ENCODE measurements at regions not wholly inside any gene's neighbourhood (a gene's known extent, or its start where the extent isn't known, plus 50 kb on each side); places are given as distances from the start of the nearest gene placed in this dataset.
"Not testable (repeated sequence)": the region's sequence is repeated elsewhere in the genome, so short reads cannot be mapped to it uniquely, and the experiment has no call there.

GRCh38 chr3:14268897-14269296, 90.3 kb downstream of the LSM3 start:
- no peak overlapping the region for H3K4me3 Mint-ChIP-seq
- DNase-seq = no peak
- no peak overlapping the region for H3K27ac Mint-ChIP-seq
- Histone ChIP-seq H3K9ac (ENCODE audit: extremely low read depth, low read length, poor library complexity, severe bottlenecking) (no peak overlapping the region), H3K4me3 (ENCODE audit: low read length) (no peak overlapping the region), H3K4me1 (ENCODE audit: control insufficient read depth, insufficient read depth, low read length) (peaks cover 11% of the 10 kb centered on the region), H3K36me3 (ENCODE audit: control insufficient read depth, insufficient read depth, low read length) (no peaks in the 10 kb centered on the region), H3K9me3 (ENCODE audit: control insufficient read depth, low read length) (peaks cover 6% of the 10 kb centered on the region), H3K27ac (ENCODE audit: low read depth, low read length) (no peak overlapping the region), H3K27me3 (ENCODE audit: control insufficient read depth, insufficient read depth, low read length, poor library complexity, severe bottlenecking) (no peaks in the 10 kb centered on the region)
- no peak for TF ChIP-seq CTCF (conservative IDR thresholded peaks at IDR 0.05)
- 90 to 100% methylated on average over 1 of the region's 1 CpG for WGBS, 2 experiments (ENCODE audit: insufficient coverage in 1 of 2, insufficient read length in 1 of 2)
- peaks cover 13% of the 10 kb centered on the region for H3K27me3 Mint-ChIP-seq (ENCODE audit: insufficient read depth)
- peaks cover 31% of the 10 kb centered on the region for H3K4me1 Mint-ChIP-seq
- H3K36me3 Mint-ChIP-seq (ENCODE audit: low read depth) = no peaks in the 10 kb centered on the region
- H3K9me3 Mint-ChIP-seq = peaks cover 8% of the 10 kb centered on the region

- Mint-ChIP-seq H3K4me1 (peaks cover 31% of the 10 kb centered on the region), H3K27ac (peak overlapping the region; percentile 97), H3K4me3 (peak overlapping the region; percentile 23)
- H3K9ac ChIP-seq (ENCODE audit: extremely low read depth, low read length, poor library complexity, severe bottlenecking) = peak overlapping the region; percentile 28
- H3K9me3 ChIP-seq (ENCODE audit: control insufficient read depth, low read length); H3K27me3 ChIP-seq (ENCODE audit: control insufficient read depth, insufficient read depth, low read length, poor library complexity, severe bottlenecking); H3K4me3 ChIP-seq (ENCODE audit: low read length); H3K36me3 Mint-ChIP-seq (ENCODE audit: low read depth); H3K36me3 ChIP-seq (ENCODE audit: control insufficient read depth, insufficient read depth, low read length); H3K4me1 ChIP-seq (ENCODE audit: control insufficient read depth, insufficient read depth, low read length); H3K9me3 Mint-ChIP-seq; H3K27ac ChIP-seq (ENCODE audit: low read depth, low read length); H3K27me3 Mint-ChIP-seq (ENCODE audit: insufficient read depth): not testable (repeated sequence)
- WGBS, 2 experiments (ENCODE audit: insufficient coverage in 1 of 2, insufficient read length in 1 of 2) = 40 to 71% methylated on average over 9 to 15 of the region's 15 CpGs
- peak; percentile 93 for DNase-seq
These were observed 93.7 kb downstream of the LSM3 start for GRCh38 chr3:14272041-14272958.

GRCh38 chr3:14272959-14273560, 94.4 kb downstream of the LSM3 start:
- not testable (repeated sequence) for H3K27me3 Mint-ChIP-seq (ENCODE audit: insufficient read depth); DNase-seq; H3K36me3 Mint-ChIP-seq (ENCODE audit: low read depth); H3K36me3 ChIP-seq (ENCODE audit: control insufficient read depth, insufficient read depth, low read length); H3K27me3 ChIP-seq (ENCODE audit: control insufficient read depth, insufficient read depth, low read length, poor library complexity, severe bottlenecking); H3K4me1 ChIP-seq (ENCODE audit: control insufficient read depth, insufficient read depth, low read length); H3K9me3 Mint-ChIP-seq; H3K27ac ChIP-seq (ENCODE audit: low read depth, low read length); H3K4me3 ChIP-seq (ENCODE audit: low read length); H3K9me3 ChIP-seq (ENCODE audit: control insufficient read depth, low read length)
- peak overlapping the region; percentile 28 for H3K9ac ChIP-seq (ENCODE audit: extremely low read depth, low read length, poor library complexity, severe bottlenecking)
- H3K27ac Mint-ChIP-seq = peak overlapping the region; percentile 97
- WGBS, 2 experiments (ENCODE audit: insufficient coverage in 1 of 2, insufficient read length in 1 of 2) = 12 to 40% methylated on average over 1 to 3 of the region's 7 CpGs
- peaks cover 31% of the 10 kb centered on the region for H3K4me1 Mint-ChIP-seq
- H3K4me3 Mint-ChIP-seq = peak overlapping the region; percentile 23

GRCh38 chr3:14273901-14274611, 95.4 kb downstream of the LSM3 start:
- H3K27me3 Mint-ChIP-seq (ENCODE audit: insufficient read depth) = peaks cover 7% of the 10 kb centered on the region
- H3K4me1 Mint-ChIP-seq = peaks cover 31% of the 10 kb centered on the region
- Histone ChIP-seq H3K4me1 (ENCODE audit: control insufficient read depth, insufficient read depth, low read length) (peaks cover 7% of the 10 kb centered on the region), H3K36me3 (ENCODE audit: control insufficient read depth, insufficient read depth, low read length) (no peaks in the 10 kb centered on the region), H3K9me3 (ENCODE audit: control insufficient read depth, low read length) (peaks cover under 1% of the 10 kb centered on the region), H3K4me3 (ENCODE audit: low read length) (no peak overlapping the region), H3K9ac (ENCODE audit: extremely low read depth, low read length, poor library complexity, severe bottlenecking) (no peak overlapping the region), H3K27me3 (ENCODE audit: control insufficient read depth, insufficient read depth, low read length, poor library complexity, severe bottlenecking) (no peaks in the 10 kb centered on the region), H3K27ac (ENCODE audit: low read depth, low read length) (no peak overlapping the region)
- 78 to 82% methylated on average over 7 to 9 of the region's 9 CpGs for WGBS, 2 experiments (ENCODE audit: insufficient coverage in 1 of 2, insufficient read length in 1 of 2)
- H3K27ac Mint-ChIP-seq = peak overlapping the region; percentile 97
- H3K9me3 Mint-ChIP-seq = peaks cover 5% of the 10 kb centered on the region
- peak; percentile 67 for DNase-seq
- TF ChIP-seq CTCF (conservative IDR thresholded peaks at IDR 0.05) = no peak
- no peaks in the 10 kb centered on the region for H3K36me3 Mint-ChIP-seq (ENCODE audit: low read depth)
- no peak overlapping the region for H3K4me3 Mint-ChIP-seq
